Psoas muscle (tissue), 7 donors: ENCODE measurements at regions not wholly inside any gene's neighbourhood (a gene's known extent, or its start where the extent isn't known, plus 50 kb on each side); places are given as distances from the start of the nearest gene placed in this dataset.

ENCODE experiments used
- ATAC-seq, 4 donors: fragments of 200-7000 bp; cut with Tn5 transposase; one replicate each; pipeline ENCODE4 v1.9.1; 2020; ENCODE audit warnings: moderate library complexity in 3 of 4, mild to moderate bottlenecking in 2 of 4
- DNase-seq, 2 donors: peaks; one replicate each; pipeline ENCODE4 v3.0.0-alpha.2; 2020
- H3K27ac ChIP-seq: fragments of 200-600 bp; one replicate; pipeline ENCODE4 v1.8.0; 2022
- H3K27me3 ChIP-seq, 3 donors: fragments of 200-600 bp in 1 of 3; one replicate each; pipeline versions ENCODE4 v1.6.1 to v1.8.0; 2013 to 2022; ENCODE audit warnings: low read length in 2 of 3, mild to moderate bottlenecking in 2 of 3, moderate library complexity in 1 of 3; ENCODE audit not compliant: insufficient read depth in 3 of 3
- H3K36me3 ChIP-seq, 2 donors: fragments of 200-600 bp in 1 of 2; one replicate each; pipeline versions ENCODE4 v1.6.1 to v1.8.0; 2013 to 2022; ENCODE audit warnings: low read depth in 1 of 2, mild to moderate bottlenecking in 1 of 2, moderate library complexity in 1 of 2; ENCODE audit not compliant: insufficient read depth in 1 of 2
- H3K4me1 ChIP-seq: fragments of 200-600 bp; one replicate; pipeline ENCODE4 v1.8.0; 2022
- H3K4me3 ChIP-seq: fragments of 200-600 bp; one replicate; pipeline ENCODE4 v1.8.0; 2022; ENCODE audit warnings: mild to moderate bottlenecking
- H3K9me3 ChIP-seq: fragments of 200-600 bp; one replicate; pipeline ENCODE4 v1.8.0; 2022
- WGBS, 3 donors: extraction: QIAGEN DNeasy Blood & Tissue Kit; methylation state at CpG; one replicate each; pipeline versions ENCODE4 v1.1.6 to v1.1.7; 2013; 5-methylcytosine and 5-hydroxymethylcytosine counted together
- intact Hi-C, 2 donors: fragments of 100-400 bp; cut with DNase I; formaldehyde crosslinking; loops; one replicate each; pipeline versions ENCODE4 v1.11.0 to v1.14.2; 2022
- TF ChIP-seq, protein P1 (sequence below): fragments of 200-600 bp; IDR thresholded peaks from one replicate; pipeline ENCODE4 v1.8.0; 2022; ENCODE audit warnings: antibody characterized with exemption
- donor health status: healthy with polysubstance abuse.
- donor health status: DM: no; HTN: no; CAD: no; lungs with moderate emphysema.
- donor health status: Bipolar disorder and iron deficiency.
- donor health status: healthy.
- donor health status: DM: yes; HTN: yes; CAD: no.
- donor health status: DM: no; HTN: no; CAD: no.
- donor health status: DM: yes; HTN: yes; CAD: no.

DNA sequence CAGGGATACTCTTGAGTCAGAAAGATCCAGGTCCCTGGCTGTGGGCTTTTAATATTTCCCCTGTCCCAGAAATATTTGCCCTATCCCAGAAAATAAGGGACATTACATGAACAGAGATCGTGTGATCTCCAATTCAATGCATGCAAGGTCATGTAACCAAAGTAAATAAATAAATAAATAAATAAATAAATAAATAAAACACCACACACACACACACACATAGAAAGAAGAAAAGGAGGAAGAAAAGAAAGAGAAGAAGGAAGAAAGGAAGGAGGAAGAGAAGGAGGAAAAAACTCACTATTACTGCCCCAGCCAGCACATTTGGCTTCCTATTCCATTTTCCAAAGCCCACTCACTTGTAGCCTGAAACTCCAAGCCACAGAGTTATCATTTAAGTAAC lies 117.9 kb upstream of the CFAP20DC start:
- Histone ChIP-seq H3K4me3 (no peak overlapping the region), H3K9me3 (no peaks in the 10 kb centered on the region), H3K27me3 (no peaks in the 10 kb centered on the region), H3K36me3 (no peaks in the 10 kb centered on the region), H3K27ac (no peak overlapping the region), H3K4me1 (no peaks in the 10 kb centered on the region)
- 30 to 88% (median 37%) methylated on average over 1 of the region's 1 CpG for WGBS, 3 donors
- intact Hi-C loops, result no loop called here
- no peak for ATAC-seq
- TF ChIP-seq, protein P1, sequence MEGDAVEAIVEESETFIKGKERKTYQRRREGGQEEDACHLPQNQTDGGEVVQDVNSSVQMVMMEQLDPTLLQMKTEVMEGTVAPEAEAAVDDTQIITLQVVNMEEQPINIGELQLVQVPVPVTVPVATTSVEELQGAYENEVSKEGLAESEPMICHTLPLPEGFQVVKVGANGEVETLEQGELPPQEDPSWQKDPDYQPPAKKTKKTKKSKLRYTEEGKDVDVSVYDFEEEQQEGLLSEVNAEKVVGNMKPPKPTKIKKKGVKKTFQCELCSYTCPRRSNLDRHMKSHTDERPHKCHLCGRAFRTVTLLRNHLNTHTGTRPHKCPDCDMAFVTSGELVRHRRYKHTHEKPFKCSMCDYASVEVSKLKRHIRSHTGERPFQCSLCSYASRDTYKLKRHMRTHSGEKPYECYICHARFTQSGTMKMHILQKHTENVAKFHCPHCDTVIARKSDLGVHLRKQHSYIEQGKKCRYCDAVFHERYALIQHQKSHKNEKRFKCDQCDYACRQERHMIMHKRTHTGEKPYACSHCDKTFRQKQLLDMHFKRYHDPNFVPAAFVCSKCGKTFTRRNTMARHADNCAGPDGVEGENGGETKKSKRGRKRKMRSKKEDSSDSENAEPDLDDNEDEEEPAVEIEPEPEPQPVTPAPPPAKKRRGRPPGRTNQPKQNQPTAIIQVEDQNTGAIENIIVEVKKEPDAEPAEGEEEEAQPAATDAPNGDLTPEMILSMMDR, result no peak
- DNase-seq, result no peak

DNA sequence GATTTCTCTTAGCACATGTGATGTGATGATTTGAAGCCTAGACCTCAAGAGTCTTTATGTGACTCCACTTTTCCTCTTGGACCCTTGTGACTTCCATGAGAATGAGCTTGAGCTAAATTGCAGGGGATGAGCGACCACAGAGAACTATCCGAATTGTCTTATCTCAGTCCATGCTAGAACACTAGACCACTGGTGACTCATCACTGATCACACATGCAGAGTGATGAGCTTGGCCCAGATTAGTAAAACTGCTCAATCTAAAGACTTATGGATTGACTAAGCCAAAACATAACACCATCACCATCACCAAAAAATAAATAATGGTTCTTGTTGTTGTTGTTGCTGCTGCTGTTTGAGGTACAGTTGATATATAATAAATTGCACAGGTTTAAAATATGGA lies 114.1 kb upstream of the CFAP20DC start:
- intact Hi-C loops, result no loop called here
- Histone ChIP-seq H3K4me3 (no peak overlapping the region), H3K4me1 (no peaks in the 10 kb centered on the region), H3K36me3 (no peaks in the 10 kb centered on the region), H3K9me3 (no peaks in the 10 kb centered on the region), H3K27ac (no peak overlapping the region), H3K27me3 (no peaks in the 10 kb centered on the region)
- ATAC-seq (no peak), DNase-seq (no peak)
- TF ChIP-seq, protein P1, result no peak
- 95 to 97% (median 95%) methylated on average over 2 of the region's 2 CpGs for WGBS, 3 donors

DNA sequence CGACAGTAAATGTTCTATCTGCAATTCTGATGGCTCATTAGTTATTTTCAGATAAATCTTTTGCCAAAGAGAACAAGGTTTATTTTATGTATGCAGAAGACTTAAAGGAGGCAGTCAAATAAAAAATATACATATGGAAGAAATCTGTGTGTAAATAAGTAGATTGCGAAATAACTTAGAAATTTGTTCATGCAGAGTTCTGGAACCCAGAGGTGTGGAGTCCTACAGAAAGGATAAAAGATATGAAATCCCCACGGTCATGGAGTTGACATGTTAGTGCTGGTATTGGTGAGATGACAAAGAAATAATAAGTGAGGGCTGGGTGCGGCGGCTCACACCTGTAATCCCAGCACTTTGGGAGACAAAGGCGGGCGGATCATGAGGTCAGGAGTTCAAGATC lies 111.2 kb upstream of the CFAP20DC start:
- 92 to 95% (median 92%) methylated on average over 7 of the region's 7 CpGs for WGBS, 3 donors
- H3K36me3 ChIP-seq, result no peaks in the 10 kb centered on the region
- DNase-seq (no peak), ATAC-seq (no peak)
- no peak overlapping the region for H3K4me3 ChIP-seq
- no peaks in the 10 kb centered on the region for H3K27me3 ChIP-seq
- H3K9me3 ChIP-seq, result no peaks in the 10 kb centered on the region
- TF ChIP-seq, protein P1, result no peak
- intact Hi-C loops, result no loop called here
- no peaks in the 10 kb centered on the region for H3K4me1 ChIP-seq
- no peak overlapping the region for H3K27ac ChIP-seq

DNA sequence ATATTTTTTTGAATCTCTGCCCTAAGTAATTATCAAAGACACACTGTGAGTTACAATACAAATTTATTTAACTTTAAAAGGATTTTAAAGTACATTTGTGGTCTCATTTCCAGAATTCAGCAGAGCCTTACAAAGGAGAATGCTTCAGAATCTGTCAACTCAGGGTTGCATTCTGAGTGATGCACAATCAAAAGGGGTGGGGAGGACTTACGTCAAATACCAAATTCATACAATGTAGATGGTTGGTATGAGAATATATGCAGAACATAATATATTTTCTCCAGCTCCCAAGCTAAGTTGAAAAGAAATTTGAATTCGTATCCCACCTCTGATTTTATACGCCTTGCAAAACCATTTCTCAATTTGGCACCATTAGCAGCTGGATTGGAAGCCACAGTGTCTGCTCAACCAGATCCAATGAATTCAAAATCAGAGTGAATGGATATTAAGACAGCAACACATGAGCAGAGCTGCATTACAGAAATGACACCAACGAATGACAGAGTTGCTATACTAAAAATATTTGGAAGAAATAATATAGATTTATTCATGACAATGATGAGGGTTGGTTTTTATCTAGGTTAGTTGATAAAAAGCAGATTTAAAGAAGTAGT lies 110.4 kb upstream of the CFAP20DC start:
- Histone ChIP-seq H3K27ac (no peak overlapping the region), H3K36me3 (no peaks in the 10 kb centered on the region), H3K4me1 (no peaks in the 10 kb centered on the region), H3K9me3 (no peaks in the 10 kb centered on the region), H3K4me3 (no peak overlapping the region), H3K27me3 (no peaks in the 10 kb centered on the region)
- ATAC-seq (no peak), DNase-seq (no peak)
- TF ChIP-seq, protein P1, result no peak
- 36 to 53% (median 42%) methylated on average over 4 of the region's 4 CpGs for WGBS, 3 donors
- intact Hi-C loops, result no loop called here

DNA sequence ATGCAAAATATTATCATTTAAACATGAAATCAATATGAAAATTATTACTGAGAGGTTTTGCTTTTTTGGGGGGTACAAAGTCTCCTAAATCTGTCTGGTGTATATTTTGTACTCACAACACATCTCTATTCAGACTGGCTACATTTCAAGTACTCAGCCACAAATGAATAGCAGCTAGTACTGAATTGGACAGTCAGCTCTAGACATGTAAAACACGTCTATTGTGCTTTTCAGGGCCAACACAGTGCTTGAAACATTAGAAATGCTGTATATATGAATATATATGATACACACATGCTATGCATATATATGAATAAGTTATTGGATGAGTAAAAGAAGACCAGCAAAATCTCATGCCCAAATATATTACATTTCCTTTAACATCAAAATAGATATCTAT lies 103.8 kb upstream of the CFAP20DC start:
- TF ChIP-seq, protein P1, result no peak
- Histone ChIP-seq H3K36me3 (no peaks in the 10 kb centered on the region), H3K27me3 (no peaks in the 10 kb centered on the region), H3K4me3 (no peak overlapping the region), H3K27ac (no peak overlapping the region), H3K4me1 (no peaks in the 10 kb centered on the region), H3K9me3 (no peaks in the 10 kb centered on the region)
- WGBS, 3 donors, result 38 to 43% (median 39%) methylated on average over 1 of the region's 1 CpG
- no peak for ATAC-seq
- intact Hi-C loops, result no loop called here
- DNase-seq, result no peak
